AG04450 (cell line): ENCODE measurements at regions not wholly inside any gene's neighbourhood (a gene's known extent, or its start where the extent isn't known, plus 50 kb on each side); places are given as distances from the start of the nearest gene placed in this dataset.

Experiments used
- CTCF ChIA-PET: fragments of 300-600, 350-600 bp; formaldehyde crosslinking; extraction: SDS; loops from one replicate; lab custom pipeline; 2022; ENCODE audit warnings: antibody characterized with exemption, inconsistent platforms; lab: Charles Lee
- POLR2A ChIA-PET: fragments of 350-600 bp; formaldehyde crosslinking; extraction: SDS; loops from one replicate; lab custom pipeline; 2021; ENCODE audit warnings: antibody characterized with exemption, inconsistent platforms; lab: Yijun Ruan, JAX
- DNase-seq: peaks from one replicate; pipeline ENCODE4 v3.0.0-alpha.2; 2011; ENCODE audit warnings: low read depth, low spot score
- H3K27ac ChIP-seq: one replicate; pipeline ENCODE4 v1.5.1; 2012; ENCODE audit warnings: low read depth, low read length, control low read depth
- H3K27me3 ChIP-seq: one replicate; pipeline ENCODE4 v1.6.0; 2012; ENCODE audit warnings: low read length; ENCODE audit not compliant: control insufficient read depth, insufficient read depth
- H3K4me3 ChIP-seq: 2 replicates; pipeline ENCODE4 v1.5.1; 2011; ENCODE audit warnings: mild to moderate bottlenecking, low read depth, low read length, control low read depth
- H3K9me3 ChIP-seq: 2 replicates; pipeline ENCODE4 v1.5.1; 2012; ENCODE audit warnings: low read length; ENCODE audit not compliant: control insufficient read depth, insufficient read depth
- CTCF ChIP-seq: IDR thresholded peaks from 2 replicates; pipeline ENCODE4 v1.5.1; 2011; ENCODE audit warnings: low read depth, low read length, control low read depth, inconsistent platforms

- POLR2A ChIA-PET = no interaction called here
- H3K9me3 ChIP-seq = peaks cover 23% of the 10 kb centered on the region
Measured at GRCh38 chr4:63566658-63567057, 842.6 kb downstream of the TECRL start.

GRCh38 chr4:63563288-63564014 is 845.8 kb downstream of the TECRL start:
- Histone ChIP-seq H3K9me3 (peaks cover 15% of the 10 kb centered on the region), H3K4me3 (no peak overlapping the region), H3K27ac (no peak overlapping the region), H3K27me3 (no peaks in the 10 kb centered on the region)
- CTCF ChIA-PET = no interaction called here
- POLR2A ChIA-PET = no interaction called here
- DNase-seq = no peak
- TF ChIP-seq CTCF = no peak

More at GRCh38 chr4:63566658-63567057, 842.6 kb downstream of the TECRL start:
- H3K4me3 ChIP-seq = no peak overlapping the region
- H3K27ac ChIP-seq = no peak overlapping the region
- H3K27me3 ChIP-seq = no peaks in the 10 kb centered on the region
- TF ChIP-seq CTCF = no peak
- no peak for DNase-seq
- CTCF ChIA-PET = no interaction called here

- TF ChIP-seq CTCF = no peak
- no peak for DNase-seq
- Histone ChIP-seq H3K27me3 (no peaks in the 10 kb centered on the region), H3K4me3 (no peak overlapping the region), H3K9me3 (peaks cover 6% of the 10 kb centered on the region), H3K27ac (no peak overlapping the region)
- POLR2A ChIA-PET = no interaction called here
- CTCF ChIA-PET = no interaction called here
Measured at GRCh38 chr4:63558709-63559108, 850.5 kb downstream of the TECRL start.

GRCh38 chr4:63556332-63556731 is 852.9 kb downstream of the TECRL start:
- DNase-seq = no peak
- CTCF ChIA-PET = no interaction called here
- POLR2A ChIA-PET = no interaction called here
- Histone ChIP-seq H3K9me3 (peaks cover 4% of the 10 kb centered on the region; the same call in 1 of the 2 replicates), H3K27me3 (no peaks in the 10 kb centered on the region), H3K4me3 (no peak overlapping the region), H3K27ac (no peak overlapping the region)
- TF ChIP-seq CTCF = no peak

GRCh38 chr4:63553123-63553522 is 856.1 kb downstream of the TECRL start:
- no peak overlapping the region for H3K4me3 ChIP-seq

More at GRCh38 chr4:63553123-63553522, 856.1 kb downstream of the TECRL start:
- DNase-seq = no peak
- H3K27me3 ChIP-seq = no peaks in the 10 kb centered on the region
- no peak overlapping the region for H3K27ac ChIP-seq
- peaks cover 4% of the 10 kb centered on the region; the same call in 1 of the 2 replicates for H3K9me3 ChIP-seq
- no peak for TF ChIP-seq CTCF
- ChIA-PET POLR2A (no interaction called here), CTCF (no interaction called here)
